Fibroblast of peridontal ligament (primary cell): ENCODE measurements at regions not wholly inside any gene's neighbourhood (a gene's known extent, or its start where the extent isn't known, plus 50 kb on each side); places are given as distances from the start of the nearest gene placed in this dataset.
A peak's percentile ranks its signal among the peaks of the same experiment; 100 is the strongest.

Experiments used
- DNase-seq: peaks from one replicate; pipeline ENCODE4 v3.0.0-alpha.2; 2010; ENCODE audit errors: extremely low read depth

DNA sequence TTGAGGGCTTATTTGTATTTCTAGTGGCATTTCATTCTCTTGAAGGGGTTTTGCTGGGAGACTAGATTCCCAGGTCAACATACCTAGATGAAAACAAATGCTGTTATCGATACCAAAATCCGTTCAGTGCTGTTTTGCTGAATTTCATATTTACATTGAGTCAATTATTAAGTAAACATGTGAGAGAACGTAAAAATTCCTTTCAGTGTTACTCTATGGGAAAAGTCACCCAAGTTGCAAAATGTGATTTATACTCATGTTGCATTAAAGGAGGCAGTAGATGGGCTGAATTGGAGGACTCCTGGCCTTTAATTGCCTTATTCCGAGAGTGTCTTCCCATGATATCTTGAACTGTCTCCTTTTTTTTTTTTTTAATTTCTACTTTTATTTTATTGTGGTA, 1011.3 kb upstream of the NR2F2 start:
- no peak for DNase-seq

DNA sequence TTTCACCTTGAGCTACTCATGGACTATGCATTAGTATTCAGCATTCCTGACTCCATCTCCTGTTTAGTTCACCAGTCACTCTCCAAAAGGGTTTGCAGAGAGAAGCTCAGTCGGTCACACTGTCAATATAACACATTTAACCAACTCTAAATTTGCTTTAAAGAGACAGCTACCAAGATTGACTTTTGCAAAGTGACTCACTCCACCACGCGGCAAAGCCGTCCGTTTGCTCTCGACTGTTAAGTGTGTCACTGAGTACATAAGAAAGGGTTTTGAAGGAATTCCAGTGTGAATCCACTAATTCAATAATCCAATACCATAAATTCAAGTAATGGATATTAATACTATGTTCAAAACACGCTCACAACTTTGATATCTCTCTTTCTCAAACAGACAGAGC, 1006.7 kb upstream of the NR2F2 start:
- no peak for DNase-seq

DNA sequence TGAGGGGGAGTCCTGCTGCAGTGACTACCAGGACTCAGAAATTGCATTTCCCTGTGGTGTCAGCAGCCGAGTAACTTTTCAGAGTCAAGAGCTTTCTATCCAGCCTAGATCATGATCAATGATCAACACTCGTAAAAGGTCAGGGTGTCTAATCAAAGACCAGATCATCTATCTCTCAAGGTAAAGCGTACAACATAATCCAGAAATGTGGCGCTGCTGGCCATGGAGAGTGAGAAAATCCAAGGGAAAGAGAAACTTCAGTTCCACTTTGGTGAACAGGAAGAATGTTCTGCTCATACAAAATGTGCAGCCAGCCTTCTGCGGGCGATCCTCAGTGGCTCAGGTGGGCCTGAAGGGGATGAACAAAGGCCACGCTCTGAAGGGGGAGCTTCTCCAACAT, 1005.8 kb upstream of the NR2F2 start:
- DNase-seq = no peak

DNA sequence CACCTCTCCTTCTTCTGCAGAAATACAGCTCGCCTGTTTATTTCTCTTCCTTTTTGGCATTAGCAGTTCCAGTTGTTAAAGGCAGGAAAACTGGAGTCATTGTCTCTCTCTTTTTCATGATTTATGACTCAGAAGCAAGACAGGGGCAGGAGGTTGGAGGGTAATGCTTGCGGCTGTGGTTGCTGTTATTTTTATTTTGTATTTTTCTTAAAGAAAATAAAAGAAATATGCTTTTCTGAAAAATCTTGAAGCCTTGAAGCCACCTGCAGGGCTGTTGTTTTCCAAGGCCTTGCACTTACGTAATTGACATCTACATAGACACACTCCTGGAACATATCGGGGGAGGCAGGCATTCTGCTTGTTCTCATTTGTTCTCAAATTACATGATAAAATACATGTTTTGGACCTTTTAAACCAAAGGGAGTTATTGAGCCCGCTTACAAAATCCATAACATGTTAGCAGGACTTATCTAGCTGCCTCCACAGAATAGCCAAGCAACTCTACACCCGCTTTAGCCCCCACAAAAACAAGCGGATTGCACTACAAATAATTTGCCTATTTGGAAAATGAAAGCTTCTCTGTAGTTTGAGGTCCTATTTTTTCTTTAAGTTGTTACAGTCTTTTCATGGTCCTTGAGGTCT, 1004.6 kb upstream of the NR2F2 start:
- peak; percentile 38 for DNase-seq

DNA sequence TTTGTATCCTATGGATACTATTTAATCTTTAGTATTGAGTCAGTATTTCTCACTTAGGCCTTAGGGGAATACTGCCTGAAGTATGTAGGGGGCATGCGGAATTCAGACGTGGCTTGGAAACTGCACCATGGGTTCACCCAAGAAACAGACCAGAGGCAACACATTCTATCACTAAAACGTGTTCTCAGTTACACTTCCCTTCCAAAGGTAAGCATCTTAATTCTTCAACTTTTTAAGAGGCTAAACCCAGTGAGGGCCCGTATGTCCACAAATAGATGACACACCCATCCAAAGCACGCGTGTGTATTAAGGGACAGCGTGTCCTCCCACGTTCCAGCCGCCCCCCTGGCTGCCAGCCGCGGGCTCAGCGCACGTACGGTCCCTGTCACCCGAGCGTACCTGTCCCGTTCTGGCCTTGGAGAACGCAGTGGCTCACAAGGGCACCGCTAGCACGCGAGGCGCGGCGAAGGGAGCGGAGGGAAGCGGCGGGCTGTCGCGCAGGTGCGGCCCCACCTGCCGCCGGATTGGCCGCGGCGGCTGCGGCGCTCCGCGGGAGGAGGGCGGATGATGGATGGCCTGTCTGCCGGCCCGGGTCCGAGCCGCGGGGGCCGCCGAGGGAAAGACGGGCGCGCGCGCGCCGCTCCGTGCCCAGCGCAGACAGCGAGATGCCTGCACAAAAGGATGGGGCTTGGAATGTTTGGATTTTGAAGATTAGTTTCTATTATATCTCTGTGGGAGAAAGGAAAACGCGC, 1003.9 kb upstream of the NR2F2 start:
- DNase-seq = no peak

DNA sequence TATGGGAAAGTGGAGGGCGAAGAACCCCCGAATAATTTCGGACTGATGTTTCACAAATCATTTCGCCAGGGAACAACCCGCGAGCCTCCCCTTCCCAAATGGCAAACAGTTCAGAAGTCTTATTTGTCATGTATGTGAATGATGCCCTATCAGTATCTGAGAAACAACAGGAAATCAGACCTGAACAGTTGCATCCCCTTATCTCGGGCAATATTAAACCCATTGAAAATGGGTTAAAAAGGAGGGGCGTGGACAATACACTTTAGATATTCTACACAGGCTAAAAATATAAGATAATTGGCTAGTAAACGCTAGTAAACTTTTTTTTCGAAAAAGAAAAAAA, 1003.3 kb upstream of the NR2F2 start:
- no peak for DNase-seq

DNA sequence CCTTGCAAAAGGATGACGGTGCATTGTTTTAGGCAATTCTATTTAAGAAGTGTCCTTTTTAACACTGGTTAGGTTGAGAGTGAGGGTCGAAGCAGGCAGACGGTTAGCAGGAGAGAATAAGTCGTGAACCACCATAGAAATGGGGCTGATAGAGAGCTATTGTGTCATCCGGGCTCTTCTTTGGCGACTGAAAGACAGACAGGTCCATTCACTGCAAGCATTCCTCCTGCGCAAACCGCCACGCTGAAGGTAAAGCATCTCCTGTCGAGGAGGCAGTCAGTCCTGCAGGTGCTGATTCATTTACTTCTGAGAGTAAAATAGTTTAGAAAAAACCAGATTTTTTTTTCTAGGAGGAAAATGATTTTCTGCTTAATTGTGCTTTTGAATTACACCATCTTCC, 1002.8 kb upstream of the NR2F2 start:
- DNase-seq = no peak

DNA sequence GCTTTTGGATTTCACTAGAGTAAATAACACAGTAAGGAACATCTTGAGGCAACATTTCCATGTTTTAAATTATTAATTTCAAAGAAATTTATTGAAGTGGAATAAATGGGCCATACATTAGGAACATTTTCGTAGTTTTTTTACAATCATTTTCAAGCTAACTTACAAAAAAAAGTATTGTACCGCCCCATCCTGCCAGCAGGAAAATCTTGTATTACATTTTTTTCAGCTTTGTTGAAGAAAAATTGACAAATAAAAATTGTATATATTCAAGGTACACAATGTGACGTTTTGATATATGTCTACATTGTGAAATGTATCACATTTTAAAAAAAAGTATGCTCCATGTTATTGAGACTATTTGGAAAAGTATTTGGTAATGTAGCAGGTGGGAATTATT, 1001.9 kb upstream of the NR2F2 start:
- DNase-seq = no peak

DNA sequence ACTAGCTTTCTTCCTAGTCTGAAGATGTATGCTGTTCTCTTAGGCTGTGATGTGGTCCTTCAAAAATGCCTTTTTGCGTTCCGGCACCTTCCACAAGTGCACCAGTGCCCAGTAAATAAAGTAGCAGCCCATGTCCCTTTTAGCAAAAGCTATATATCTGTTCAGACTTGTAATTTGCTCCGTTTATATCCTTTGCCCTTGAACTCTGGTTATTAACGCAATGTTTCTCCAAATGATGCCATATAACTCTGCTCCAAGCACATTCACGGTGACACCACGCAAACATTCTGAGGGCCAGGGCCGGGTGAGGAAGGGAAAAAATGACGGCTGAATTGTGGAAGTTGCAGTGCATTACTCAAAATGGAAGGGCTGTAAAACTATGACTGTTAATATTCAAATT, 1001.1 kb upstream of the NR2F2 start:
- no peak for DNase-seq

DNA sequence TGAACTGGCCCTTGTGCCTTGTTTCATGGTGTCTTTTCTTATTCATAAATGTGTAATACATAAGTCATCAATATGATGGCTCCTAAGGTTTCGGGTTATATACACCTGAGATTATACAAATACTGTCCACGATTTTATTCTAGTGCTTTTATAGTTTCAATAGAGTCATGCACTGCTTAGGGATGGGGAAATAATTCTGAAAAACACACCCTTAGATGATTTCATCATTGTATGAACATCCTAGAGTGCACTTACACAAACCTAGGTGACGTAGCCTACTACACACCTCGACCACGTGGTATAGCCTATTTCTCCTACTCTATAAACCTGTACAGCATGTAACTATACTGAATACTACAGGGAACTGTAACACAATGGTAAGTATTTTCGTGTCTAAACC, 988.8 kb upstream of the NR2F2 start:
- no peak for DNase-seq

DNA sequence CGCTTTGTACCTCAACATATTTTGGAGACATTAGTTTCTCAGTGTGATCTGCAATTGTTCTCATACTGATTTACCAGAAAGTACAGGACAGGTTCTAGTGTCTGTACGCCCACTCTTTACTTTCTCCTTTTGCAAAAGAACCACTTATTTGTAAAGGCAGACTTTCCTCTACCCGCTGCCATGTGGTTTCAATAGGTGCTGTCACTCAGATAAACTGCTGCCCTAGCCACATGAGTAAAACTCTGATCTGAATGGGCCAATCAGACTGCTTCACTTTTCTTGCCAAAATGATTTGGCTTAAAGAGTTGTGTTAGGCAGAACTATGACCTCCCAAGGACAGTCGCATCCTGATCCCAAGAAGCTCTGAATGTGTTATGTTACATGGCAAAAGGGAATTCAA, 984.6 kb upstream of the NR2F2 start:
- DNase-seq = no peak

DNA sequence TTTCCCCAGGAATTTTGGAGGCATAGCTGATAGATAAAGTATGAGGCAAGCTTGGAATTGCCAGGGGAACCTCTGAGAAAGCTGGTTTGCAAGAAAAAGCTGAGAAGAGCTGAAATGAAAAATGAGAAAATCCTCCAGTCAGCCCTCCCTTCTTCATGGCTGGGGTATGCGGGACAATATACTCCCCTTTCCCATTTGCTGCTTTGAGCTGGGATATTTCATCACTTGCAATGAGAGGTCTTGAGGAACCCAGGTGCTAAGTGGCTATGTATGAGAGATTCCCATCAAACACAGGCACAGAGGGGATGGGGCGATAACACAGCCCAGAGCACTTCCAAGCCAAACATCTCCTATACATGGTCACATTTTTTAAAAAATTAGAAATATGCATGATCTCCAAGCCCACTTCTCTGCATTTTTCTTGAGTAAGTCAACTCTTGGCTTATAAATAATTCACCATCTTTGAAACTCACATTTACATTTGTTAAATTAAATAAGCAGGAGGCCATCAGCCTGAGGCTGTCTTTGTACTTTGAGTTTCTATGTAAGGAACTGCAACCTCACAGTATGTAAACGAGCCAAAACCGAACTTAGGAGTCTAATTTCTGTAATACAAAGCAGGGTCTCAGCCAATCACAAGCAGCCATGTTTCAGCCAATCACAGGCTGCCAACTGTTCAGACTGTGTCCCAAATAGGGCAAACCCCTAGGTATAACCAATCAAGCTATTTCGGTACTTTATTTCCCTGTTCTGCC, 983.6 kb upstream of the NR2F2 start:
- no peak for DNase-seq

DNA sequence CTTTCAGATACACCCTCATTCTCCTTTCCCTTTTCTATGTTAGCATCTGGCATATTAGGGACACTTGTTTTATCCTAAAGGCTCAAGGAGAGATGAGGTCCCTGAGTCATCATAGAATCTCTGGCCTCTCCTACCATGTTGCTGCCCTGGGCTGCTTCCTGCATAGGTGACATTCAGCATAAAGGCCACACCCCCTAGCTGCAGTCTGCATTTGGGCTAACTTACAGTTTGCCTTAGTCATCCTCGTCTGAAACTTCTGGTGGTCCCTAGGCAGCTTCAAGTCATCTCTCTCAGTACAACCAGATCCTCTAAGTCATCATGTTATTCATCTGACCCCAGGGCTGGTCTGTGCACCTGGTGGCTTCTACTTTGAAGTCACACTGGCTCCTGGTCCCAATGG, 982.7 kb upstream of the NR2F2 start:
- no peak for DNase-seq

DNA sequence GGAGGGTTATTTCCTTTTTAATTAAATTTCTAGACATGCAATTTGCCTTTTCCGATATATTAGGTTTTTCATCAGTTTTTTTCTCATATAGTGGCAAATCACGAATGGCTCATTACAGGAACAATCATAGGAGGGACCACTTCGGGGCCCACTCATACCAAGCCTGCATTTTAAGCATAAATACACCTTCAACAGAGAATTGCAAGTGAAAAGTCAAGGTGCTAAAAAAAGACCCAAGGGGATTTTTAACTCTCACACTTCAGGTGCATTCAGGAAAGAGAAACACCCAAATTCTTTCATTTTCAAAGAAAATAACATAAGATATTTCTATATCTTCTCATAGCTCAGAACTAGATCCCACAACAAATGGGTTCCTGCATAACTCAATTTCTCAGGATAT, 979.6 kb upstream of the NR2F2 start:
- no peak for DNase-seq

DNA sequence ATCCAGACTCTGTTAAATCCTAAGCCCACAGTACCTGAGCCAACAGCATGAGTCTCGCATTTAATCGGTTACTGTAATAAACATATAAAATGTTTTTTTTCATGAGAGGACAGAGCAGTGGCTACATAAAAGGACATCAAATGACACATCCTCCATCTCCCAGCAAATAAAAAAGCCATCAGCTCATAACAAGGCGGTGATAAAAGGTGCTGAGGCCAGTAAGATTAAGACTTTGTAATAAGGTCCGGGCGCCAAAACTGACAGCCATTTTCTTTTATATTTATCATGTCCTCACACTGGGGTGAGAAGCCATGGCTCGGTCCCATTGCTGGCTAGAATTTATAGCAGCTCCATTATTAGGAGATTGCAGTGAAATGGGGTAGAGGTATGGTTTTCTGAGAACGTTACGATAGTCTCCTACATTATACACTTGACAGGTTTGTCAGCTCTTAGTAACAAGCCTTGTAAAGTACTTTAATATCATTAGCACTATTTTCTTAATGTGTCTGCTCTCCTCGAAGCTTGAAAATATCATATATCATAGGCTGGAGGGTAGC, 977.8 kb upstream of the NR2F2 start:
- no peak for DNase-seq

DNA sequence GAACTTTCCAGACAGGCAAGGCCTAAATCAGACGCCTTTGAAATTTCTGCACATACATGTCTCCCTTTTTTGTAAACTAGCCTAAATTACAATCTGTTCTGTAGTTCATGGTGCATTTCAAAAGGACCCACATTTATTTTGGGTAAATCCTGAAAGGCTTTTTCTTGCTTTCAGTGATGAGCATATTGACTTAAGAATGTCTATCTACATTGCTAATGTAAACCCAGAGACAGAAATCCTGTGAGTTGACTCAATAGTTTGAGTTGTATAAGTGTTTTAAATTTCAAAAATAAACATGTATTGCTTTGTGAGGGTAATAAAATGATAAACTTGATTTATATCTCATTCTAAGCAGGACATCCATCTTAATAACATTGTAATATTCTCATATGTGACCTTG, 977.0 kb upstream of the NR2F2 start:
- DNase-seq = no peak

DNA sequence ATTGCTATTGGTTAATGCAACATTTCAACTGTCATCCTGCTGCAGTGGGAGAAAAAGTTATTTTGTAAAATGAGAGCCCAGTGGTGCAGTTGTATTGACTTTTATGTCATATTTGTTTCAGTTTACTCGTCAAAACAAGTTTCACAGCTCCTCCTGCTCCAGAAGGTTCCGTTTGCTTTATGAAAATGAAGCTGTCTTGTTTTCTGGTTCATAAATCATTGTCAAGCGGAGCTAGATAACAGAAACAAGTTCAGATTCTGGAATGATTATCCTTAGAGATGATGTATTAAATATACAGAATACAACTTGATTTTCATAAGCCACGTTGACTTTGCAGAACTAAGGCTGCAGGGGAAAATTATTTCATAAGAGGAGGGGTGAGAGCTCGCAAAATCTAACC, 970.5 kb upstream of the NR2F2 start:
- no peak for DNase-seq

DNA sequence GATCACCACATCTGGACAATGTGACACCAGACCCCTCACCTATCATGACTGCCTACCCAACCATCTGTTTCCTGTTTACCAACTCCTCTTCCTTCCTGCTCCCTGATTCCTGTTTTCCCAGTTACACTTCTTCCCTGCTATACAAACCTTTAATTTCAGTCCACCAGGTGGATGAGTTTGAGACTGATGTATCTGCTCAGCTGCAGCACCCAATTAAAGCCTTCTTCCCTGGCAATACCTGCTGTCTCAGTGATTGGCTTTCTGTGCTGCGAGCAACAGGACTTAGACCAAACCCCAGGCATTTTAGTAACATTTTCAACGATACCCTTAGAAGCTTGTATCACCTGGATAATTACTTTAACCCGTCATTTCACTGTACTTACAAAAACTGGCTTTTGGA, 968.2 kb upstream of the NR2F2 start:
- DNase-seq = no peak

DNA sequence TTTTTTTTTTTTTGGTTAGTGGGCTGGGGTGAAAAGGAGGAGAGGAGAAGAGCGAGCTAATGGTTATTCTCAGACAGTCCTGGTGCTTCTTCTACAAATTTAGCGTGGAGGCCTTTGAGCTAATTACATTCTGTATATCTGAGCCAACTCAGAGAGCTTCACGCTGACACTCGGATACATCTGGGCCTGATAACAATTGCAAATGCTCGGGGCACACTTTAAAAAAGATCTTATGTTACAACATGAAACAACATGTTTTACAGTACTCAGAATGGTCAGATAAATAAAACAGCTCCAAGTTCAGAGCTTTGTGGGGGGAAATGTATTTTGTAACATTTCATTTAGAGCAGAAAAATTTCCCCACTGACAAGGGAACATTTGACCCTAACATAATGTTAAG, 966.9 kb upstream of the NR2F2 start:
- DNase-seq = peak; percentile 3

DNA sequence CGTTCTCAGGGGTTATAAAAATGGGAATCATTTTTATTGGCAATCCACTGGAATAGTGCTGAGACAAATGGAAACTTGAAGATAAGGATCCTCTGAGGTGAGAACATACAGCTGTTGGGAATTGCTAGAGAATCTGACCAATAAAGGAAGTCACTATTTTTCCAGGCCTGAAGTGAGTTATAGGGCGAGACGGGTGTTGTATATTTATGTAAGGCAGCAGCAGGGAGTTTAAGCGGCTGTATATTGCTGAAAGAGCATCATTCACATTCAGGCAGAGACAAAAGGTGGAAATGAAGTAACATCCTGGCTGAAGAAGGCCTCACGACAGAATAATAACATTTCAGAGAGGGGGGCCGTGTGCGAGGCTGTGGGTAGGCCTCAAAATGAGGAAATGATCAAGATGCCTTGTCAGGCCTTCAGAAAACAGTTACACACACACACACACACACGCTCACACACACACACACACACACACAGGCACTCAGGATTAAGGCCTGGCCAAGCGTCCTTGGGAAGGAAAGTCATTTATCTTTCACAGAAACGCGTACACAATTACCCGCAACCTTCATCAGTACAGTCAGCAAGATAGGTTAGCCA, 964.9 kb upstream of the NR2F2 start:
- DNase-seq = no peak

DNA sequence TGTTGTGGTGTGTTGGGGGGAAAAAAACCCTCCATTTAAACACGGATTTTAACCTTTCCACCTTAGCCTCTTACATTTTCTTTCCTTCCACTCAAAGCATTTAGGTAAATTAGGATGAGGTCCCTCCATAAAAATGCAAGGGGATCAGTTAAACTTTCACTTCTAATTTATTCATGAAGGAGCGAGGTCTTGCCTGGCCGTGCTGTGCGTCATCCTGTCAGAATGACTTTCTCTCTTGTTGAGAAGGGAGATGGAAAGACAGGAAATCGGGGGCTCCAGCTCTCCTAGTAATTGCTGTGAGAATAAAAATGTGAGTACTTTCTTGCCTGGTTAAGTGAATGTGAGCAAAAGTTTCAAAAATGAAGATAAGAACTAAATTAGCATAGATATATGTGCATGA, 962.3 kb upstream of the NR2F2 start:
- peak; percentile 11 for DNase-seq

DNA sequence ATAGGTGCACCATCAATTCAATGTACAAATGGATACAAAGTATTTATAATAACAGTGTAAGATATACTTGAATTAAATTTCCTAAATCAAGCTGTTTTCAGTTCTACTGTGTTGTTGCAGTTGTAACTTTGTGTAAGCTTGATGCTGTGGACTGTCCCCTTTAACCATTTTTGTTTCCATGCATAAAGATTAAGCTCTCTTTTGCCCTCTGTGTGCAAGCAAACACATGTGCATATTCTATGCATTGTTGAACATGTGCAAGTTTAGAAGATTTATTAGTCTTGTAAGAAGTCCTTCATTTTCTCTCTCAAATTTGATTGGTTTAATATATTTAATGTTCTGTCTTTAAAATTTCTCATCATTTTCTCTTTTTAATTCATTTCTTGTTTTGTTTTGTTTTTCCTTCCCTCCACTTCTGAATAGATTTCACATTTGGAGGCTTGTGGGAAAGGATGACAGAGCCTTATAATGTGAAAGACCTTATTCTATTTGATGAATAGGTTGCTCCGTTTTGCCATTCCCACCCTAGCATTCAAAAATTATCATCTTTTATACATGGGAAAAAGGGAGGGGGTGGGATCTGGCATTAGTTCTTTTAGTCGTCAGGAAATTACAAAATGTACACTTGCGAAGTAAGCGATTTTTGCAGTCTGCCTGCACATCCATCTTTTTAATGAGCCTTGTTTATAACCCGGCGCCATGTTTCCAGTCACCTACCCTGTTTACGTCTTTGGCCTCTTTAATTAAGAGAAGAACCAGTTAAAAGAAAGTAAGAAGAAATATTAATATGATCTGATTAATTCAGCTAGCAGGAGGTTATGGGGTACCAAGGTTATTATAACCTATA, 961.5 kb upstream of the NR2F2 start:
- no peak for DNase-seq
